Stomach (tissue), 8 donors: ENCODE measurements at regions not wholly inside any gene's neighbourhood (a gene's known extent, or its start where the extent isn't known, plus 50 kb on each side); places are given as distances from the start of the nearest gene placed in this dataset.
A peak's percentile ranks its signal among the peaks of the same experiment; 100 is the strongest.

Experiments used
- DNase-seq, 2 donors: peaks; one replicate each; pipeline versions ENCODE4 v3.0.0 to v3.0.0-alpha.2; 2013 to 2019
- H3K27ac ChIP-seq, 5 donors: fragments of 200-600 bp in 4 of 5; sonication (generic) in 4 of 5; one replicate each; pipeline ENCODE4 v1.5.1; 2013 to 2019; ENCODE audit warnings: mild to moderate bottlenecking in 1 of 5, moderate library complexity in 1 of 5
- H3K27me3 ChIP-seq, 3 donors: fragments of 200-600 bp; sonication (generic); one replicate each; pipeline ENCODE4 v1.5.1; 2017 to 2019; ENCODE audit warnings: mixed run types in 1 of 3
- H3K36me3 ChIP-seq, 4 donors: fragments of 200-600 bp; sonication (generic); 1 replicate in 3 of 4; 2 replicates in 1 of 4; pipeline ENCODE4 v1.5.1; 2016 to 2019
- H3K4me1 ChIP-seq, 4 donors: fragments of 200-600 bp; sonication (generic); one replicate each; pipeline ENCODE4 v1.5.1; 2016 to 2019
- H3K4me3 ChIP-seq, 4 donors: fragments of 200-600 bp; sonication (generic) in 3 of 4; one replicate each; pipeline ENCODE4 v1.5.1; 2016 to 2019; ENCODE audit warnings: mild to moderate bottlenecking in 1 of 4
- H3K9me3 ChIP-seq, 4 donors: fragments of 200-600 bp; sonication (generic); one replicate each; pipeline ENCODE4 v1.5.1; 2016 to 2019
- EP300 ChIP-seq: sonication (generic); formaldehyde crosslinking; IDR thresholded peaks from one replicate; pipeline ENCODE4 v1.6.1; 2017; ENCODE audit warnings: antibody characterized with exemption
- POLR2A ChIP-seq, 4 donors: fragments of 450-650 bp; IDR thresholded peaks; one replicate each; pipeline ENCODE4 v1.6.1; 2016; ENCODE audit warnings: antibody characterized with exemption in 4 of 4, control low read depth in 2 of 4, mild to moderate bottlenecking in 1 of 4, moderate library complexity in 1 of 4
- POLR2AphosphoS5 ChIP-seq, 3 donors: sonication (generic); formaldehyde crosslinking; IDR thresholded peaks; one replicate each; pipeline ENCODE4 v1.6.1; 2016; ENCODE audit warnings: antibody characterized with exemption in 3 of 3
- WGBS, 5 donors: extraction: QIAGEN DNeasy Blood & Tissue Kit in 3 of 5; methylation state at CpG; one replicate each; pipeline versions ENCODE4 v1.1.5 to v1.1.7; 2013 to 2018; 5-methylcytosine and 5-hydroxymethylcytosine counted together
- intact Hi-C: fragments of 100-400 bp; cut with DNase I; formaldehyde crosslinking; loops from one replicate; pipeline ENCODE4 v1.15.1; 2023; ENCODE audit warnings: low total_unique reads
- TF ChIP-seq, protein P1 (sequence below), 7 experiments: fragments of 450-650 bp in 4 of 7; fragments of 200-600 bp in 3 of 7; sonication (generic) in 3 of 7; IDR thresholded peaks; one replicate each; pipeline ENCODE4 v1.5.1; 2016 to 2019; ENCODE audit warnings: antibody characterized with exemption in 7 of 7, control low read depth in 2 of 7, mild to moderate bottlenecking in 1 of 7
- donor health status: healthy with polysubstance abuse.
- donor health status: Bipolar disorder and iron deficiency.
- donor health status: healthy.

DNA sequence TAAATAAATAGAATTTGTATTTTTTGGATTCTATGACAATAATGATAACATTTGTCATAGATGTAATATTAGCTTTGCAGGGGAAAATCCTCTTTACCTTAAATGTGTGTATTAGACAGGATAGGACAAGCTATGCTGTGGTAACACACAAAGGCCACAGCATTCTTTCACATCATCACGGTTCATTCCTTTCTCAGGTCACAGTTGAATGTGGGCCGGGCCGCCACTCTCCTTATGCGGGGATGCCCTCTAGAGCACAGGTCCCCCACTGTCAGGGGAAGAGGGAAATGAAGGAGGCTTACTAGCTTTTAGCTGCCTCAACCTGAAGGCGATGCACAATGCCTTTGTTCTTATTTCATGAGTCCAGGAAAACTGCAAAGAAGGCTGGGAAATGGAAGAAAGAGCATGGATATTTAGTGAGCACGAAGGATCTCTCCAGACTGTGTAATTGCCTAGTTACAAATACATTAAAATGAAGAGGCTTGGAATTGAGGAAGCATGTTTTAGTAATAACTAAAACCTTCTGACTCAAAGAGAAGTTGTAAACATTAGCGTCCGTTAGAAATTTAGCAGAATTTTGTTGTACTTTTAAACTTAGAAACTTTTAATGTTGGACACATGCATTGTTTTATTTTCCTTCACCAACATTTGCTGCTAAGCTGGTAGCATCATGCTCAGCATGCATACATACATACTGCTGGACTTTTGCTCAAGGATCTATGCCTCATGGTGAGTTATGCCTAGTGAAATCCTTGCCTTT, 248.9 kb upstream of the FOXQ1 start:
- Histone ChIP-seq H3K27me3 (no peaks in the 10 kb centered on the region), H3K27ac (peak overlapping the region; percentile 46 to 78 (median 62)), H3K4me3 (no peak overlapping the region), H3K4me1 (peaks cover 0 to 17% (median 9%) of the 10 kb centered on the region in 4 donors), H3K36me3 (no peaks in the 10 kb centered on the region), H3K9me3 (no peaks in the 10 kb centered on the region)
- no peak for DNase-seq
- intact Hi-C loops: no loop called here
- 77 to 84% (median 80%) methylated on average over 8 of the region's 8 CpGs for WGBS, 5 donors
- no peak for TF ChIP-seq EP300
- TF ChIP-seq, protein P1, sequence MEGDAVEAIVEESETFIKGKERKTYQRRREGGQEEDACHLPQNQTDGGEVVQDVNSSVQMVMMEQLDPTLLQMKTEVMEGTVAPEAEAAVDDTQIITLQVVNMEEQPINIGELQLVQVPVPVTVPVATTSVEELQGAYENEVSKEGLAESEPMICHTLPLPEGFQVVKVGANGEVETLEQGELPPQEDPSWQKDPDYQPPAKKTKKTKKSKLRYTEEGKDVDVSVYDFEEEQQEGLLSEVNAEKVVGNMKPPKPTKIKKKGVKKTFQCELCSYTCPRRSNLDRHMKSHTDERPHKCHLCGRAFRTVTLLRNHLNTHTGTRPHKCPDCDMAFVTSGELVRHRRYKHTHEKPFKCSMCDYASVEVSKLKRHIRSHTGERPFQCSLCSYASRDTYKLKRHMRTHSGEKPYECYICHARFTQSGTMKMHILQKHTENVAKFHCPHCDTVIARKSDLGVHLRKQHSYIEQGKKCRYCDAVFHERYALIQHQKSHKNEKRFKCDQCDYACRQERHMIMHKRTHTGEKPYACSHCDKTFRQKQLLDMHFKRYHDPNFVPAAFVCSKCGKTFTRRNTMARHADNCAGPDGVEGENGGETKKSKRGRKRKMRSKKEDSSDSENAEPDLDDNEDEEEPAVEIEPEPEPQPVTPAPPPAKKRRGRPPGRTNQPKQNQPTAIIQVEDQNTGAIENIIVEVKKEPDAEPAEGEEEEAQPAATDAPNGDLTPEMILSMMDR (IDR thresholded peaks at IDR 0.05): no peak
- TF ChIP-seq POLR2AphosphoS5 (IDR thresholded peaks at IDR 0.05): no peak

DNA sequence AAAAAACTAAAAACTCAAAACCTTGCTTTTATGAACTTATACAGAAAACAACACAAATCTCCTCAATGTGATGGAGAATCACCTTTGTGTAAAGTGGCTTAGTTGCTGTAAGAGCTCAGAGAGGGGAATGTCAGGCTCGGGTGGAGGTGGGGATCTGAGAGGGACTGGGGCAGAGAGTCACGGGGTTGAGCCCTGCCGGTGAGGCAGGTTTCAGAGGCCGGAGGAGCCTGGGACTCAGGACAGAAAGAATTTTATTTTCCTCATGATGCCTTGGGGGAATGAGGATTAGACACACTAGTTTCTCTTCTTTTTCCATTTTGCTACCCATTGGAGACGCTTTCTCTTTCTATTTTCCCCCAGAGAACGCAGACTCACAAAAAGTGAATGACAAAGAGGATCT, 252.3 kb upstream of the FOXQ1 start:
- H3K4me1 ChIP-seq: peaks cover 0 to 21% (median 11%) of the 10 kb centered on the region in 4 donors
- no peak for DNase-seq
- TF ChIP-seq EP300 (no peak), POLR2AphosphoS5 (IDR thresholded peaks at IDR 0.05) (no peak), POLR2A (IDR thresholded peaks at IDR 0.05) (no peak)
- TF ChIP-seq, protein P1 (IDR thresholded peaks at IDR 0.05): no peak
- H3K27me3 ChIP-seq: no peaks in the 10 kb centered on the region
- no peak overlapping the region for H3K4me3 ChIP-seq
- H3K36me3 ChIP-seq: no peaks in the 10 kb centered on the region
- 84 to 97% (median 89%) methylated on average over 6 of the region's 6 CpGs for WGBS, 5 donors
- intact Hi-C loops: no loop called here
- H3K27ac ChIP-seq: no peak overlapping the region
- H3K9me3 ChIP-seq: no peaks in the 10 kb centered on the region

DNA sequence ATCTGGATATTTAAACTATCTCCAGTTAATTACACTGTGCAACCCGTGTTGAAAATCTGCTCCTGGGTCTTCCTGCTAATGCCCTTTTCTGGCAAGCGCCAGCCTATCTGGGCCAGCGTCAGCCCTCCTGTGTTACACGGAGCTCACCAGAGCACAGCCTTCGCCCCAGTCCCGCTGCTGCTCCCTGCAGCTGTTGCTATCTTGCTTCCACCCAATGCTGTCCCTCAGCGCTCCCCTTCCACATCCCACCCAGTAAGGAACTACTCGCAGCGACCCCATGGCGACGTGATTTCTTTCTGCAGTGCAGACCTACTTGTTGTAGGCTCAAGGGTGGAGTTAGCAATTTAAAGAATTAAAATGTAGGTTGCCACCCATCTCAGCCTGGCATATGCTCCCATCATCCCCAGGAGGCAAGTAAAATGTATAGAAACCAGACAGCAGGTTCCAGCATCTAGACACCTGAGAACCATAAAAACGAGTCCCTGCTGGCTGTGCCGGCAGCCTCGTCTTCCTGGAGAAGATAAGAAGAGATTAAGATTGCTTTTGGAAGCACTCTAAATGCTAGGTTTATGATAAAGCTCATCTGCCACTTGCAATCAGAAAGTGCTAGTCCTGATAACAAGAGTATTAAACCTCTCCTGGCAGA, 254.3 kb upstream of the FOXQ1 start:
- intact Hi-C loops: no loop called here
- 58 to 75% (median 72%) methylated on average over 14 of the region's 14 CpGs for WGBS, 5 donors

More for the DNA sequence above, 254.3 kb upstream of the FOXQ1 start:
- H3K27ac ChIP-seq: no peak overlapping the region
- H3K4me1 ChIP-seq: peaks cover 0 to 14% (median 0%) of the 10 kb centered on the region in 4 donors
- H3K27me3 ChIP-seq: no peaks in the 10 kb centered on the region
- H3K36me3 ChIP-seq: no peaks in the 10 kb centered on the region
- H3K9me3 ChIP-seq: no peaks in the 10 kb centered on the region
- DNase-seq: no peak
- no peak overlapping the region for H3K4me3 ChIP-seq
- TF ChIP-seq POLR2AphosphoS5 (IDR thresholded peaks at IDR 0.05) (no peak), EP300 (no peak), POLR2A (IDR thresholded peaks at IDR 0.05) (no peak)
- TF ChIP-seq, protein P1 (IDR thresholded peaks at IDR 0.05): no peak
